ENCODE measurements at regions not wholly inside any gene's neighbourhood (a gene's known extent, or its start where the extent isn't known, plus 50 kb on each side); places are given as distances from the start of the nearest gene placed in this dataset.
A peak's percentile ranks its signal among the peaks of the same experiment; 100 is the strongest.
"Not testable (repeated sequence)": the region's sequence is repeated elsewhere in the genome, so short reads cannot be mapped to it uniquely, and the experiment has no call there.

GRCh38 chr2:195570329-195570728, 86.7 kb upstream of the SLC39A10 start:
- no peak for DNase-seq

- DNase-seq: no peak
These were observed 87.8 kb upstream of the SLC39A10 start for GRCh38 chr2:195569255-195569654.

DNA sequence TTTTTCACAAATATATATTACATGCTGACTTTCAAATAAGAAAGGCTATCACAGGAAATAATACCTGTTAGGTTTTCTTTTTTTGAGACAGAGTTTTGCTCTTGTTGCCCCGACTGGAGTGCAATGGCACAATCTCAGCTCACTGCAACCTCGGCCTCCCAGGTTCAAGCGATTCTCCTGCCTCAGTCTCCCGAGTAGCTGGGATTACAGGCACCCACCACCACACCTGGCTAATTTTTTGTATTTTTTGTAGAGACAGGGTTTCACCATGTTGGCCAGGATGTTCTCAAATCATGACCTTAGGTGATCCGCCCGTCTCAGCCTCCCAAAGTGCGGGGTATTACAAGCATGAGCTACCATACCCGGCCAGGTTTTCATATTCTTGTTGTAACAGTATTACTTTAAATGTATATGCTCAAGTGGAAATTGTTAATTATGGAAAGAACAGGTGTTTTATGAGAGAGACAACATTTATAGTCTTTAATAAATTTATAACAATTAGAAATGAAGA, 92.3 kb upstream of the SLC39A10 start:
- DNase-seq: not testable (repeated sequence)

DNA sequence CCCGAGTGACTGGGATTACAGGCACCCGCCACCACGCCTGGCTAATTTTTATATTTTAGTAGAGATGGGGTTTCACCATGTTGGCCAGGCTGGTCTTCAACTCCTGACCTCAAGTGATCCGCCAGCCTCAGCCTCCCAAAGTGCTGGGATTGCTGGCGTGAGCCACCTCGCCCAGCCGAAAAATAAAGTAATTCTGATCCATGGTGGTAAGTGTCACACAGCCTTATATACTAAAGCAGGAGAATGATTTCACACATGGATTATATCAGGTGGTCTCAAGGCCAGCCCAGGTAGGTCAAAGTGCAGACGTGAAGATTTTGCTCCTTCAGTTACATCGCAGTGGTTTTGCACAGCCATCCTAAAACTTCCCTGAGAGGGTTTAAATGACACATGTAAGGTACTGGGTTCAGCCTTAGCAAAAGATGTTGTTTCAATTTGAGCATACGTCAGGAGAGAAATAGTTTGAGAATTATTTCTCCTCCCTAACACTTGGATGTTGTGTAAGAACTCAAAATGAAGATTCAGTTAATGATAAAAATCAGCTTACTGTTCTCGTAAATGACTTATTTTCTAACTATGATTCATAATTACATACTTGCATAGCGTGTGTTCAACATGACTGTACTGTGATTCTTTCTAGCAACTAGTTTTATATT, 93.0 kb upstream of the SLC39A10 start:
- no peak for DNase-seq

DNA sequence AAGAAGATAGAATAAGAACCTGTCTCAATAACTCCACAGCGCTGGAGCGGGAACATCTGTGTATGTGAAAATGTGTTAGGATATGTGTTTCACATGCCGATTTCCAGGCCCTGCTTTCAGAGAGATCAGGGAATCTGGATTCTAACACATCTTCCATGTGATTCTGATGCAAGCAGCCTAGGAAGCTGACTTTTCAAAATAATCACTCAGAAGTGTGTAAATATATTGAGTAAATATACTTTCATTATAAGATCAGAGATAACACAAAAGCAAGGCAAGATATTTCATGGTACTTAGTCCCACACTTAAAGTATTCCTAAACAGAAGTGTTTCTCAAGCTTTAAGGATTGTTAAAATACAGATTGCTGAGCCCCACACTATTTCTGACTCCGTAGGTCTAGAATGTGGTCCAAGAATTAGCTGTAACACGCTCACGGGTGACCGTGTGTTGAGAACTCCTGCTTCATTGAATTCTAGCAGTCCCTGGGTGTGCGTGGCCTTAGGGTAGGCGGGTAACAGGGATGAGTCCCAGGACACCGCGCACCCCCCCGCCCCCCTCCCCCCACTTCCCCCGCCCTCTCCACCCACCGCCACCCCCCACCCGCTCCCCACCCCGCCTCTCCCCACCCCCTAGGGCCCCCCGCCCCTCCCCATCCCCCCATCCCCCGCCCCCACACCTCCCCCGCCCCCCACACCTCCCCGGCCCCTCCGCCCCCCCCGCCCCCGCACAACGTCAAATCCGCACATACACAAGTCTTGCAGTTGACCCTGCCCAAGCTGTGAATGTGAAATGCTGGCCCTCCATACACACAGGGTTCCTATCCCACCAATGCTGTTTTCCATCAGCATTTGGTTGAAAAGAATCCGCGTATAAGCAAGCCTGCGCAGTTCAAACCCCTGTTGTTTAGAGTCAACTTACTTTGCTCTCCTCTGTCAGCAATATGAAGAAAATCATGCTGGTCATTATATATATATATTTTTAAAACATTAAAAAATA, 94.2 kb upstream of the SLC39A10 start:
- peak; percentile 36 to 40 for DNase-seq

DNA sequence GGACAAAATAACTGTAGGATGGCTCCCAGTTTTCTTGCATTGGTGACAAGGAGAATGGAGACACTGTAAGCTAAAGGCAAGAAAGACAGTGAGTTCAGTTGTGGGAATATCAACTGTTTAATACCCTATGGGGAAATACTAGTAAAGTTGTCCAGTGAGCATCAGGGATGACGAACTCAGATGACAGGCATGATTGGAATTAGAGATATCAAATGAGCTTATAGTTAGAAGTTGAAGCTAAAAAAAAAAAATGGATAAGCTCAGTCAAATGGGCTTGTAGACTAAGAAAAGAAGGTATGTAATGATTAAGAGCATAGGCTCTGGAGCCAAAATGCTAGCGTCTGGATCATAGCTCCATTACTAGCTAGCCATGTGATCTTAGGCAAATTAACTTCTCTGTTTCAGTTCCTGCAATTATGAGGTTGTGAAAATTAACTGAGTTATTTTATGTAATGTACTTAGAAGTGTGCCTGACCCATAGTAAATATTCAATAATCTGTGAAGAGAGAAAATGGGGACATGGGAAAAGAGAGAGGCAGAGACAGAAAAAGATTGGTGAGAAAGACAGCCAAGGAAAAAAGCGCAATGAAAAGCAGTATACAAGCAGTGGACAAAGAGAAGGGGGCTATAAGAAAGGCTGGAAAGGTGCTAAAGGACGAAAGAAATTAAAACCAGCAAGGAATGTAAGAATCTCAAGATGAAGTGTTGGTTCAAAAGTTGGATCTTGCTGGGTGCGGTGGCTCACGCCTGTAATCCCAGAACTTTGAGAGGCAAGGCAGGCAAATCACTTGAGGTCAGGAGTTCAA, 95.7 kb upstream of the SLC39A10 start:
- DNase-seq: peak; percentile 80 to 87

- no peak for DNase-seq
These were observed 96.7 kb upstream of the SLC39A10 start for GRCh38 chr2:195560209-195560895.

- DNase-seq: peak; percentile 74 to 90
These were observed 97.6 kb upstream of the SLC39A10 start for GRCh38 chr2:195559431-195559914.

DNA sequence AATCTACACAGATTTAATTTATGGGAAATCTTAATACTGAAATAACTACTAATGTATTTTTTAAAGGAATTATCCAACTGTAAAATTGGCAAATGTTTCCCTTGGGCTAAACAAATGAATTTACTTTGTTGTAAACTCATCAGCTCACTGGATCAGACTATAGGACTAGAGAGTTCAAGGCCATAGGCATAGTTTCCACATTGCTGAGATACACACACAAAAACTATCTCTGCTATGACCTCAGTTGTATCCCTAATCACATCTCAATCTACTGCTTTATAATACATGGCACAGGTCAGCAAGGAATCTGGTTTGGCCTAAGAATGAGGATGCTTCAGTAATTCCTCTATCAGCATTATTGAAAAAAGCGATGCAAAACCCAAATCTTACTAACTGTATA, 101.1 kb upstream of the SLC39A10 start:
- no peak for DNase-seq

DNA sequence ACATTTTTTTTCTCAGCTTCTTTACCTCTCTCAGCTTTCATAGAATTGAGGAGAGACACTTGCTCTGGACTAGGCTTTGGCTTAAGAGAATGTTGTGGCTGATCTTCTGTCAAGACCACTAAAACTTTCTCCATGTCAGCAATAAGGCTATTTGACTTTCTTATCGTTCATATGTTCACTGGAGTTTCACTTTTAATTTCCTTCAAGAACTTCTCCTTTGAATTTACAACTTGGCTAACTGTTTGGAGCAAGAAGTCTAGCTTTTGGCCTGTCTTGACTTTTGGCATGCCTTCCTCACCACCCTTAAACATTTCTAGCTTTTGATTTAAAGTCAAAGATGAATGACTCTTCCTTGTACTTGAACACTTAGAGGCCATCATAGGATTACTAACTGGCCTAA, 104.4 kb upstream of the SLC39A10 start:
- DNase-seq: peak; percentile 29 to 54

DNA sequence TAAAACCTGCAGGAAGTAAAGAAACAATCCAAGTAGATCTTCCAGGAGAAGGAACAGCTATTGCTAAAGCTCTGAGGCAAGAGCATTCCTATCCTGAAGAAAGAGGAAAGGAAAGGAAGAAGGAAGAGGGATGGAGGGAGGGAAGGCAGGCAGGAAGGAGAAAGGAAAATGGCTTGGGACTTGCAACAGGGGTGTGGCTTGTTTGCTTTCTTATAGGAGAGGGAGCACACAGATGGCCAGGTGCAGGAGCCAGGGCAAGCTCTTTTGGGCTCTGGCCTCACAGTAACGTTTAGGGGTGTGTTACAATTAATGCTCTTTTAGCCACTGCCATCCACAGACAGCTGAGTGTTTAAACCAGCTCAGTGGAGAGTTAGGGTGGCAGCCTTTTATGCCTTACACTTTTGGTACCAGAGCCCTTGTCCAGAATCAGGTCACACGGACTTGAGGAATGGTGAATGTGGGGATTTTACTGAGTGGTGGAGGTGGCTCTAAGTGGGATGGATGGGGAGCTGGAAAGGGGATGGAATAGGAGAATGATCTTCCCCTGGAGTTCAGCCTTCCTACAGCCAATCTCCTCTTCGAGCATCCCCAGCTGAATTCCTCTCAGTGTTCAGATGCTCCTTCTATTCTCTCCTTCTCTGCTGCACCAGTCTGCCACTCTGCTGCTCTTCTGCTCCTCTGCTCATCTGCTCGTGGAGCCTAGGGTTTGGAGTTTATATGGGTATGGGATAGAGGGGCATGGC, 108.7 kb upstream of the SLC39A10 start:
- DNase-seq: no peak

- not testable (repeated sequence) for DNase-seq
These were observed 109.7 kb upstream of the SLC39A10 start for GRCh38 chr2:195547268-195547840.

GRCh38 chr2:195545811-195546210, 111.2 kb upstream of the SLC39A10 start:
- no peak for DNase-seq

DNA sequence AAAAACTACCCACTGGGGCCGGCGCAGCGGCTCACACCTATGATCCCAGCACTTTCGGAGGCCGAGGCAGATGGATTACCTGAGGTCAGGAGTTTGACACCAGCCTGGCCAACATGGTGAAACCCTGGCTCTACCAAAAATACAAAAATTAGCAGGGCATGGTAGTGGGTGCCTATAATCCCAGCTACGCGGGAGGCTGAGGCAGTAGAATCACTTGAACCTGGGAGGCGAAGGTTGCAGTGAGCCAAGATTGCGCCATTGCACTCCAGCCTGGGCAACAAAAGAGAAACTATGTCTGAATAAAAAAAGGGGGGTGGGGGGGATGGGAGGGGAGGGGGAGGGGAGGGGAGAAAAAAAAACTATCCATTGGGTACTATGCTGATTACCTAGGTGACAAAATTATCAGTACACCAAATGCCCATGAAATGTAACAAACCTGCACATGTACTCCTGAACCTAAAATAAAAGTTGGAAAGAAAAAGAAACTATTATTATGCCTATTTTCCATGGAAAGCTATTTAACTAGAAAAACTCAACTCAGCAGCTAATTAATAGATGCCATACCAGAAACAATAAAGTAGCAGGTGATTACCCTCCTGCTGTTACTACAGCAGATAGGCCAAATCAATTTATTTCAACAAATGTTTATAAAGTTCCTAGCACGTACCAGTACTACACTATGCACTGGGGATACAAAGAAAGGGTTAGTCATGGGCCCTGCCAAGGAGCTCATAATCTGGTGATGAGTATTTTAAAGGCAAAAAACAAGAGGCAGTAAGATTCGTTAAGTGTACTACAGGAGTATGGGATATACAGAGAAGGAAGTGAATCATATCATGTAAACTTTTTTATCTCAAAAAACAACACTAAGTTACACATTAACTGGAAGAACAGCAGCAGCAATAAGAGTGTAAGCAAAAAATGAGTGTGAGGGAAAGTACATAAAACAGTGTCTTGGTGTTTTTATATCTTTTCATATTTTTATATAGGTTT, 112.8 kb upstream of the SLC39A10 start:
- no peak for DNase-seq

DNA sequence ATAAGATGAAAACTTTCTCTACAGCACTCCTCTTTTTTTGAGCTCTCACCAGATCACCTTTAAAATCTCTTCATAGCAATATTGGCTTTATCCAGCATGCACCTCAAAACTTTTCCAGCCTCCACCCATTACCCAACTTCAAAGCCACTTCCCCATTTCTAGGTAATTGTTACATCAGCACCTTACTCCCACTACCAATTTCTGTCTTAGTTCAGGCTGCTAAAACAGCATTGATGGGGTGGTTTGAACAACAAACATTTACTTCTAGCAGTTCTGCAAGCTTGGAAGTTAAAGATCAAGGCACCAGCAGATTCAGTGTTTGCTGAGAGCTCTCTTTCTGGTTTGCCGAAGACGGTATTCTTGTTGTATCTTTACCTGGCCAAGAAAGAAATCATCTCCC, 114.0 kb upstream of the SLC39A10 start:
- DNase-seq: peak; percentile 74 to 76

GRCh38 chr2:195542067-195542466, 115.0 kb upstream of the SLC39A10 start:
- DNase-seq: no peak

- DNase-seq: no peak
These were observed 118.1 kb upstream of the SLC39A10 start for GRCh38 chr2:195538937-195539336.

DNA sequence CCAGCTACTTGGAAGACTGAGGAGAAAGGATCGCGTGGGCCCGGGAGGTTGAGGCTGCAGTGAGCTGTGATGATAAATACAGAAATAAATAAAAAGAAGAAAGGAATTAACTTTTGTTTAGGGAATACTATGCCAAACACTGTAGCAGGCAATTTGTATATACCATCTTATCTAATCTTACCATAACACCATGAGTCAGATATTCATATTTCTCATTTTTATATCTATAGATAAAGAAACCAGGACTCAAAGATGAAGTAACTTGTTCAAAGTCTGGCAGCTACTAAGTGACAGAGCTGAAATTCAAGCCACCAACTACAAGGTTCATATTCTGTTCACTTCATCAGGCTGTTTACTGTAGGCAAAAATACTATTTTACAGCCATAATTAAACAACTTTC, 119.2 kb upstream of the SLC39A10 start:
- no peak for DNase-seq

- DNase-seq: peak; percentile 20 to 22
These were observed 120.1 kb upstream of the SLC39A10 start for GRCh38 chr2:195536906-195537305.

Data from inflammatory macrophage (primary cell).